Motor neuron (in vitro differentiated cells): ENCODE measurements at regions not wholly inside any gene's neighbourhood (a gene's known extent, or its start where the extent isn't known, plus 50 kb on each side); places are given as distances from the start of the nearest gene placed in this dataset.

Source experiments
- ATAC-seq, 8 experiments: fragments of 200-7000 bp; cut with Tn5 transposase; replicated peaks in 6 of 8; 2 replicates each; pipeline ENCODE4 v1.8.0; 2021; ENCODE audit warnings: mild to moderate bottlenecking in 8 of 8, moderate library complexity in 8 of 8
- H3K27ac ChIP-seq, 2 donors: fragments of 250-450 bp; sonication (Bioruptor Pico); 2 replicates each; pipeline ENCODE4 v1.9.0; 2021; ENCODE audit warnings: antibody characterized with exemption in 2 of 2, mild to moderate bottlenecking in 2 of 2, moderate library complexity in 1 of 2
- H3K4me1 ChIP-seq, 2 donors: fragments of 250-450 bp; sonication (Bioruptor Pico); replicated peaks in 1 of 2; 2 replicates each; pipeline ENCODE4 v1.6.1; 2021; ENCODE audit warnings: antibody characterized with exemption in 2 of 2, mild to moderate bottlenecking in 2 of 2, moderate library complexity in 1 of 2
- H3K4me3 ChIP-seq, 5 donors: fragments of 250-450 bp; sonication (Bioruptor Pico); 2 replicates each; pipeline ENCODE4 v1.9.0; 2021; ENCODE audit warnings: antibody characterized with exemption in 5 of 5, mild to moderate bottlenecking in 5 of 5, moderate library complexity in 4 of 5
- WGBS, 10 experiments: fragments of 450-650 bp; shearing (Covaris generic); methylation state at CpG; one replicate each; pipeline ENCODE4 v1.0.0; 2022; 5-methylcytosine and 5-hydroxymethylcytosine counted together
- in situ Hi-C, 9 experiments: fragments of 400-800 bp; cut with MboI; loops; one replicate each; pipeline ENCODE4 v1.15.0; 2021; ENCODE audit warnings: low sequenced_read_pairs in 9 of 9, low pct_unique_long_range_greater_than_20kb in 2 of 9; ENCODE audit not compliant: unreplicated experiment in 9 of 9

GRCh38 chr6:10205892-10206291 lies 209.0 kb downstream of the TFAP2A start:
- no peak overlapping the region for H3K27ac ChIP-seq
- in situ Hi-C loops: no loop called here
- no peak overlapping the region for H3K4me3 ChIP-seq
- H3K4me1 ChIP-seq: peaks cover 0 to 4% of the 10 kb centered on the region in 2 donors
- no peak for ATAC-seq
- 38 to 100% (median 81%) methylated on average over 1 to 4 of the region's 4 CpGs; no CpG with 5 or more reads in 2 of the 10 experiments for WGBS, 10 experiments

DNA sequence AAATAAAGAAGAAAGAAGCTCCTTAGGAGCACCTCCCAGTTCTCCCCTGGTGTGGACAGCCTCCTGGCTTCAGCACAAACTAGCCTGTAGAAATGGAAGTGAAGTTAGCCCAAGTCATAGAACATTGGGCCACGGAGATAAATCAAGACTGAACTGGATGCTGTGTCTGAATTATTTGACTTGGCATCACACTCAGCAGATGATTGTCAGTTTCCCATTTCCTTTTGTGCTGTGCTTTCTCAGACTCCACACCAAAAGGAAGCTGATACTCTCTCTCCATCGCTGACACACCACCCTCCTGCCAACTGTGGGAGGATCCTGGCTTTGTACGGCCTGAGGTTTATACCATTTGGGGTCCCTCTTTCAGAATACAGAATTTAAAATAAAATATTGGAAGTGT lies 209.8 kb downstream of the TFAP2A start:
- peak in 1 of 8 experiments; percentile 40 for ATAC-seq
- Histone ChIP-seq H3K4me3 (no peak overlapping the region), H3K27ac (no peak overlapping the region), H3K4me1 (peaks cover 0 to 3% of the 10 kb centered on the region in 2 donors)
- WGBS, 10 experiments: 0 to 100% (median 92%) methylated on average over 1 to 3 of the region's 3 CpGs; no CpG with 5 or more reads in 5 of the 10 experiments
- in situ Hi-C loops: no loop called here

GRCh38 chr6:10203651-10204050 lies 211.2 kb downstream of the TFAP2A start:
- H3K4me3 ChIP-seq: no peak overlapping the region
- no peaks in the 10 kb centered on the region for H3K4me1 ChIP-seq
- 14 to 100% (median 74%) methylated on average over 1 of the region's 1 CpG; no CpG with 5 or more reads in 6 of the 10 experiments for WGBS, 10 experiments
- in situ Hi-C loops: no loop called here
- no peak overlapping the region for H3K27ac ChIP-seq
- ATAC-seq: no peak

- H3K27ac ChIP-seq: no peak overlapping the region
- H3K4me3 ChIP-seq: no peak overlapping the region
- no peaks in the 10 kb centered on the region for H3K4me1 ChIP-seq
- WGBS, 10 experiments: 0 to 100% (median 70%) methylated on average over 1 to 3 of the region's 3 CpGs; no CpG with 5 or more reads in 4 of the 10 experiments
- in situ Hi-C loops: no loop called here
- ATAC-seq: no peak
Measured at GRCh38 chr6:10202581-10202980, 212.3 kb downstream of the TFAP2A start.

DNA sequence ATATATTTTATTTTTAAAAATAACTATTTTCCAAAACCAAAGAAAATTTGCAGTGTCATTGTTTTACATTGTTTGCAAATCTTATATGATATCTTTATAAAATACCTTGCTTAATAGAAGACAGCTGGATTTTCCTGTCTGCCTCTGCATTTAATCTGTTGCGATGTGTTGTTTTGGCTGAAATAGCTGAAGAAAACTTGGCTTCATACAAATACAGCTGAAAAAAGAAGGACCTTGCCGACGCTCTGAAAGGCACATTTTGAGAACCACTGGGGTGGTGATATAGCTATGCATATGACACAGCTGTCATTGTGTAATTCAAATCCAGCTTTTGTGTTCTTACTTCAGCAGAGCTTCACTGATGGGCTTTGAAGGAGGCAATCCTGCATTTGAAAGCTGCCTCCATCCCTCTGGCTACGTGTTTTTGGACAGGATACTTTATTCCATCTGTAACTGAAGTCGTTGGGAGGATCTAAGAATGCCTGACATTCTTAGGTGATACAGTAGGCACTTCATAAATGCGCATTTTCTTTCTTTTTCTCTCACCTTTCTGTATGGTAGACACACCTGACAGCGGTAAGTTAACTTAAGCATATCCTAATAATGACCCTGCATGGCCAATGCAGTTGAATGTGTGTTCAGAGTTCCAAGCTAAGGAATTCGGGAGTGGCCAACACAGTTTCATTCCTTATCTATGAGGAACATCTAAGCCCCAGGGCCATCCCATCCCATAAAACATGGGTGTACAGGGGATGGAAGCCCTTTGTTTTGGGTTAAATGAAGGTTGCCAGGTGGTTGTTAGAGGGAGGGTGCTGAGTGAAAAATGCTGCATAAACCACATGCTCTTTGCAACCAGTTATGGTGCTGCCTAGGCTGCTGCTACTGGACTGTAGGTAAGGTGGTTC lies 213.0 kb downstream of the TFAP2A start:
- peak in 3 of 8 experiments; percentile 64 to 91 (median 87) for ATAC-seq
- Histone ChIP-seq H3K4me3 (no peak overlapping the region), H3K4me1 (no peaks in the 10 kb centered on the region), H3K27ac (no peak overlapping the region)
- in situ Hi-C loops: no loop called here
- 8 to 90% (median 66%) methylated on average over 3 to 8 of the region's 8 CpGs for whole genome bisulfite sequencing, 10 experiments

DNA sequence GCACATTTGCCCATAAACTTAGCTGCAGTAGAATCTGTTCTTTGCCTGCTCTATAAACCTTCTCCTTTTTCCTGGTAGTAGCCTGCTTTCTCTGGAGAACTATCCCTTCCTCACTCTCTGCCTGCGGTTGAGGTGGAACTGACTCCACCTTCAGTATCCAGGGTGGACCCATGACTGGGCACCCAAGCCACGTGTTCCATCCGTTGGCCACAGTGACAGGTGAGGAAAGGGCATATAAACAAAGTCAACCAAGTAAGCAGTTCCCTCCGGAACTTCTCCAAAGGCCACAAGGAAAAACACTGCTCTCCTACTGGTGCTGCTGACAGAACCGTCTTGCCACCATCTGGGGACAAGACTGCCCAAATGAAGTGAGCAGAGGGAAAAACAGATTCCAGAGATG lies 218.8 kb downstream of the TFAP2A start:
- H3K4me3 ChIP-seq: no peak overlapping the region
- in situ Hi-C loops: no loop called here
- ATAC-seq: no peak
- no peak overlapping the region for H3K27ac ChIP-seq
- 0 to 100% (median 80%) methylated on average over 1 to 4 of the region's 5 CpGs; no CpG with 5 or more reads in 3 of the 10 experiments for WGBS, 10 experiments
- H3K4me1 ChIP-seq: no peaks in the 10 kb centered on the region

DNA sequence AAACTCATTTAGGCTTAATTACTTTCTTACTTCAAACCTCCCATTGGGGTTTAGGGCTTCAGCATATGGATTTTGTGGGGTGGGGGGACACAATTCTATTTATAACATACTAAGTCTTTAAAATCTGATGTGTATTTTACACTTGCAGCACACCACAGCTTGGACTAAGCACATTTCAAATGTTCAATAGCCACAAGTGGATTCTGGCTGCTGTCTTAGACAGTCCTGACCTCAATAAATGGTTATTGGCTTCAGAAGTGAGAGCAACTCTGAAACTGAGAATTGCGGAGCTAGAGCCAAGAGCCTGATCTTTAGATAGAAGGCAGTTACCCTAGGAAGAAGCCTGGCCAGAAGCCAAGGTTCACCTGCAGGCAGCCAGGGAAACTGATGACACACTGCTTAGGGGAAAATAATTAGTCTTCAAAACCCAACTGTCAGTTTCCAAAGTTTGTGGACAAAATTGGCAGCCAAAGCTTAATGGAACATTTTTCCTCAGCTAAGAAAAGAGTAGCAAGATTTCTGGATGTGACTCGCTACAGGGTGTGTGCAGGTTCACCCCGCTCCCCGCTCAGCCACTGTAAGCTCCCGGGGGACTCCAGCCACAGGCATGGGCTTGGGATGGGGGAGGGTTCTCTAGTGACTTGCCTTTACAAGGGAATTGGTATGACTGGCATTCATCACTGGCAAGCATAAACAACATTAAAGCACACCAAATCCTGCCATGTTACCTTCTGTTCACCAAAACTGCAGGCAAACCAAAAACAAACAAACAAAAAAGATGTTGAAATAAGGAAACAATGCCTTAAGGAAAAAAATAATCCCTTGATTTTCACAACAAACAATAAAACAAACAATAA lies 219.8 kb downstream of the TFAP2A start:
- in situ Hi-C loops: no loop called here
- H3K4me3 ChIP-seq: no peak overlapping the region
- no peak for ATAC-seq
- 33 to 100% (median 89%) methylated on average over 1 to 5 of the region's 5 CpGs; no CpG with 5 or more reads in 3 of the 10 experiments for WGBS, 10 experiments
- no peak overlapping the region for H3K27ac ChIP-seq
- H3K4me1 ChIP-seq: no peaks in the 10 kb centered on the region

- 69 to 100% (median 79%) methylated on average over 1 to 4 of the region's 4 CpGs for WGBS, 10 experiments
- no peak for ATAC-seq
- in situ Hi-C loops: no loop called here
Measured at GRCh38 chr6:10193321-10193720, 221.6 kb downstream of the TFAP2A start.

DNA sequence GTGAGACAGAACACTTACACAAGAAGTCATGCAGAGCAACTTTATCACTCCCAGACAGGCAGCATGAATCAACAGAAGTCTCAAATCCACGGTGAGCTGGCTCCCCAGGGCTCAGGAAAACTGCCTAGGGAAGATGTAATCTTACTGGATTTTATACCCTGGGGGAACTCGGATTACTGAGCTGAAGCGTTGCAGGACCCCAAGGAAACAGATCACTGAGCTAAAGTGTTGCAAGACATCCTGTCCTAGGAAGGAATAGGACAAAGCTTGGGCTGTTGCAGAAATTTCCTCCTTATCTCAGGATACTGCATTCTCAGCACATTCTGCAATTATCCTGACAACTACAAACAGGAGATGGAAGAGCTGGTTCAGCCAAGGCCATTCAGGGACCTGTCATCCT lies 224.8 kb downstream of the TFAP2A start:
- in situ Hi-C loops: no loop called here
- H3K4me3 ChIP-seq: no peak overlapping the region
- ATAC-seq: no peak
- no peaks in the 10 kb centered on the region for H3K4me1 ChIP-seq
- 0 to 86% (median 40%) methylated on average over 1 to 3 of the region's 3 CpGs; no CpG with 5 or more reads in 1 of the 10 experiments for WGBS, 10 experiments
- no peak overlapping the region for H3K27ac ChIP-seq

More at GRCh38 chr6:10193321-10193720, 221.6 kb downstream of the TFAP2A start:
- Histone ChIP-seq H3K4me1 (no peaks in the 10 kb centered on the region), H3K27ac (no peak overlapping the region), H3K4me3 (no peak overlapping the region)

DNA sequence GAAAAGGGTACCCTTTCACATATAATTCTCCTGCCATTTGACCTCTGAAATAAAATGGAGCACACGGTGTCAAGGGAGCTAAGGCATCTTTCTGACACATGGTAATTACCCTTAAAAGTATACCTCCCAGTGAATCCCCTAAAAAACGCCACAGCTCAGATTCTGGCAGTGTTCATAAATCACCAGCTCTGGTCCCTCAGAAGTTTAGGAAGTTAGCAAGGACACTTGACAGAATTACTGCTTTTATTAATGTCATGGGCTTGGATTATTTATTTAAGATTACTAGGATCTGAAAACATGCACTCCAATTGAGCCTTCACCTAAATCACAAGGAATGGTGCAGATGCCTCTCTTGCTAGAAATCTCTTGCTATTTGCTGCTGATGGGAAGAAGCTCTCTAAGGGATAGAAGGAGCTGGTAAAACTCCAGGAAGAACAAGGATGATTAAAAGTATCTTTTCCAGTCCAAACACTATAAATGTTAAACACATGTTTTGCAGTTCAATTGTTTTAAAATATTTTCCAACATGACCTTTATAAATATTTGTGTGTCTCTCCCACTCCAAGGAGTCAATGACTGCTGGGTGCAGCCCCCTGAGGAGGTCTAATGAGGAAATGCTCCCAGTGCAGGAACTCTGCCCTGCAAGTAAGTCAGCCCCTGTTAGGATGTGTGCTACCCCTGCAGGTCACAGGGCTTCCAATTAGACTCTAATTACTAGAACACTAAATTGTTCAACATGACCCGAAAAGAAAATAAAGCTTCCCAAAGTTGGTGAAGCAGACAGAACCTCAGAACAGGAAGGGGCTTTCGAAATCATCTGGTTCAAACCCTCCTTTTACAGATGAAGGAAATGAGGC lies 230.3 kb downstream of the TFAP2A start:
- no peak for ATAC-seq
- H3K4me3 ChIP-seq: no peak overlapping the region
- no peak overlapping the region for H3K27ac ChIP-seq
- WGBS, 10 experiments: 0 to 83% (median 68%) methylated on average over 1 to 4 of the region's 4 CpGs
- H3K4me1 ChIP-seq: no peaks in the 10 kb centered on the region
- in situ Hi-C loops: no loop called here

DNA sequence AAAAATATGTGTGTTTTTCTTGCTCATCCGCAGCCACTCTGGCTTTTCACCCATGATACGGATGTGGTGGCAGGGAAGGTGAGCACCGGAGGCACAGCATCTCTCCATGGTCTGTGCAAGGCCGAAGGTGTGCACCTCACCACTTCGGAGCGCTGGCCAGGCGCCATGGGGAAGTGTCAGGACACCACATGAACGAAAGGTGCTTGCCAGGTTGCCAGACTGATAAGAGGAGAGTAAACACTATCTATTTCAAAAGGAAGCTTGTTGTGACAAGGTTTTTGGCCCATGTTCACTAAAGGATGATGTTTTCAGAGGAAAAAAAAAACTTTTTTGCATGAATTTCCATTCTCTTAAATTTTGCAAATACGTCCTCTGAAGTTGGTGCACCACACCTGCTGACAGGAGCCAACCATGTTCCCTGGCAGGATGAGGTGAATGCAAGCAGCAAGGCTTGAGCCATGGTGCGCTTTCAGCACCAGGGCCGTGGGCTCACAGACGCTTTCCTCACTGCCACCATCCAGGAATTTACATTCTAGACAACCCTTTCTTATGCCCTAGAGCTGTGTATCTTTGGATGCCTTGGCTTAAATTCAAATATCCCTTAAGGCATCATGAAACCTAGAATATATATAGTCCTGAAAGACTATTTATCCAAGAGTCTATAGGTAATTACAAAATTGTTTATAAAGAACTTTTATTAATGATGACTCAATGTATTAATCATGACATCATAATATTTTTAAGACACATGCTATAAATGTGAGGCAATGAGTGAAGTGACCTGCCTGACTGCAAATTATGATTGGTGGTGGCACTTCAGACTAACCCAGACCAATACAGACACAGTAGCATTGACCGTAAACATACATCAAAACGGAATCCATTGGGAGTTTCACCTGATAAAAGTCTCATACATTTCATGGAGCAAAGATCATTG lies 234.5 kb downstream of the TFAP2A start:
- Histone ChIP-seq H3K4me1 (no peaks in the 10 kb centered on the region), H3K27ac (no peak overlapping the region), H3K4me3 (no peak overlapping the region)
- no peak for ATAC-seq
- WGBS, 10 experiments: 55 to 100% (median 89%) methylated on average over 2 to 11 of the region's 14 CpGs
- in situ Hi-C loops: no loop called here

GRCh38 chr6:10177704-10178103 lies 237.2 kb downstream of the TFAP2A start:
- H3K4me1 ChIP-seq: peaks cover 0 to 2% of the 10 kb centered on the region in 2 donors
- no peak for ATAC-seq
- in situ Hi-C loops: no loop called here
- H3K4me3 ChIP-seq: no peak overlapping the region
- no peak overlapping the region for H3K27ac ChIP-seq
